Hematopoietic multipotent progenitor cell treated with erythropoietin and hydrocortisone succinate and interleukin-3 and kit ligand, for 4 days (in vitro differentiated cells): ENCODE measurements at regions not wholly inside any gene's neighbourhood (a gene's known extent, or its start where the extent isn't known, plus 50 kb on each side); places are given as distances from the start of the nearest gene placed in this dataset.
"Not testable (repeated sequence)": the region's sequence is repeated elsewhere in the genome, so short reads cannot be mapped to it uniquely, and the experiment has no call there.

Source experiments
- DNase-seq: peaks from one replicate; pipeline ENCODE4 v3.0.0-alpha.2; 2015

GRCh38 chrX:121877337-121877736, 829.9 kb downstream of the GLUD2 start:
- not testable (repeated sequence) for DNase-seq

- DNase-seq, result no peak
These were observed 839.1 kb downstream of the GLUD2 start for GRCh38 chrX:121886557-121886956.

GRCh38 chrX:121894756-121895155, 847.3 kb downstream of the GLUD2 start:
- DNase-seq, result no peak

GRCh38 chrX:121902463-121902862, 855.1 kb downstream of the GLUD2 start:
- no peak for DNase-seq

- no peak for DNase-seq
These were observed 856.6 kb downstream of the GLUD2 start for GRCh38 chrX:121903961-121904360.

- DNase-seq, result no peak
These were observed 873.8 kb downstream of the GLUD2 start for GRCh38 chrX:121921258-121921657.

- DNase-seq, result no peak
These were observed 884.2 kb downstream of the GLUD2 start for GRCh38 chrX:121931567-121931966.

GRCh38 chrX:121932688-121933087, 885.3 kb downstream of the GLUD2 start:
- DNase-seq, result no peak

GRCh38 chrX:121949041-121949760, 901.8 kb downstream of the GLUD2 start:
- DNase-seq, result no peak

GRCh38 chrX:121958886-121959285, 911.5 kb downstream of the GLUD2 start:
- DNase-seq, result no peak

GRCh38 chrX:121975671-121976070, 928.3 kb downstream of the GLUD2 start:
- no peak for DNase-seq

- DNase-seq, result no peak
These were observed 939.8 kb downstream of the GLUD2 start for GRCh38 chrX:121987163-121987562.

- DNase-seq, result no peak
These were observed 940.4 kb downstream of the GLUD2 start for GRCh38 chrX:121987835-121988234.

GRCh38 chrX:122004127-122004526, 956.7 kb downstream of the GLUD2 start:
- no peak for DNase-seq

- no peak for DNase-seq
These were observed 979.3 kb downstream of the GLUD2 start for GRCh38 chrX:122026665-122027064.

GRCh38 chrX:122046226-122046625, 998.8 kb downstream of the GLUD2 start:
- no peak for DNase-seq

GRCh38 chrX:122046815-122047214, 999.4 kb downstream of the GLUD2 start:
- DNase-seq, result no peak

- no peak for DNase-seq
These were observed 999.9 kb downstream of the GLUD2 start for GRCh38 chrX:122047261-122047660.

- DNase-seq, result no peak
These were observed 1008.0 kb downstream of the GLUD2 start for GRCh38 chrX:122055460-122055859.

GRCh38 chrX:122055979-122056715, 1008.7 kb downstream of the GLUD2 start:
- no peak for DNase-seq

- DNase-seq, result no peak
These were observed 1028.8 kb downstream of the GLUD2 start for GRCh38 chrX:122076241-122076640.

- no peak for DNase-seq
These were observed 1030.7 kb downstream of the GLUD2 start for GRCh38 chrX:122078079-122078478.

- no peak for DNase-seq
These were observed 1039.9 kb downstream of the GLUD2 start for GRCh38 chrX:122087341-122087740.

GRCh38 chrX:122091571-122091970, 1044.2 kb downstream of the GLUD2 start:
- DNase-seq, result no peak

GRCh38 chrX:122092360-122092759, 1045.0 kb downstream of the GLUD2 start:
- no peak for DNase-seq
